HCT116 (cell line): ENCODE measurements at regions not wholly inside any gene's neighbourhood (a gene's known extent, or its start where the extent isn't known, plus 50 kb on each side); places are given as distances from the start of the nearest gene placed in this dataset.

Experiments used
- ATAC-seq: fragments of 200-7000 bp; cut with Tn5 transposase; 2 replicates; pipeline ENCODE4 v1.9.1; 2020; ENCODE audit warnings: mild to moderate bottlenecking, moderate library complexity
- BruUV-seq: library from RNA; stranded (reverse); fragments of 400-500 nt; replicated peaks from 2 replicates; lab custom pipeline; 2021; lab: Mats Ljungman, UMichigan
- CTCF ChIA-PET: fragments of 300-600 bp; sonication (Branson Sonifier 250); formaldehyde crosslinking; loops from one replicate; lab custom pipeline; 2021; ENCODE audit warnings: antibody characterized with exemption; lab: Charles Lee
- POLR2A ChIA-PET: fragments of 300-600, 350-600 bp; sonication (Branson Sonifier 250); formaldehyde crosslinking; loops from one replicate; lab custom pipeline; 2021; ENCODE audit warnings: antibody characterized with exemption; lab: Charles Lee
- RAD21 ChIA-PET, 2 experiments: fragments of 300-600 bp; sonication (Branson Sonifier 250); formaldehyde crosslinking; loops; one replicate each; lab custom pipeline; 2023; ENCODE audit warnings: low total read pairs in 2 of 2; ENCODE audit not compliant: uncharacterized antibody in 2 of 2, unreplicated experiment in 2 of 2, low non-redundant PET in 1 of 2; lab: Charles Lee
- DNase-seq: peaks from one replicate; pipeline ENCODE4 v3.0.0-alpha.2; 2010; ENCODE audit warnings: low read depth, low spot score
- H2AFZ ChIP-seq: fragments of 200-600 bp; shearing (Covaris generic), sonication (generic); 2 replicates; pipeline ENCODE4 v1.6.1; 2017; ENCODE audit warnings: low read depth, mixed run types, mixed read lengths, antibody characterized with exemption, low read length; ENCODE audit not compliant: poor library complexity, severe bottlenecking
- H3K27ac ChIP-seq: 2 replicates; pipeline ENCODE4 v1.5.1; 2012; ENCODE audit warnings: low read depth, low read length
- H3K27me3 ChIP-seq: fragments of 200-600 bp; sonication (generic); 2 replicates; pipeline ENCODE4 v1.6.1; 2016; ENCODE audit warnings: mixed run types, low read length, mixed read lengths; ENCODE audit not compliant: insufficient read depth
- H3K36me3 ChIP-seq, 2 experiments: fragments of 200-500 bp in 1 of 2; fragments of 200-600 bp in 1 of 2; sonication (Bioruptor generic) in 1 of 2; sonication (generic) in 1 of 2; 2 replicates each; pipeline versions ENCODE4 v1.5.1 to v1.6.1; 2014 to 2016; ENCODE audit warnings: low read length in 2 of 2, inconsistent platforms in 1 of 2, mixed read lengths in 1 of 2, mixed run types in 1 of 2; ENCODE audit not compliant: insufficient read depth in 2 of 2, control insufficient read depth in 1 of 2
- H3K4me1 ChIP-seq, 2 experiments: fragments of 200-600 bp in 1 of 2; sonication (generic) in 1 of 2; 2 replicates each; pipeline versions ENCODE4 v1.5.1 to v1.6.1; 2012 to 2017; ENCODE audit warnings: low read length in 2 of 2, inconsistent platforms in 1 of 2, mild to moderate bottlenecking in 1 of 2, mixed read lengths in 1 of 2, mixed run types in 1 of 2, moderate library complexity in 1 of 2; ENCODE audit not compliant: insufficient read depth in 2 of 2, control insufficient read depth in 1 of 2
- H3K4me2 ChIP-seq: fragments of 200-600 bp; sonication (generic); 2 replicates; pipeline ENCODE4 v1.6.1; 2017; ENCODE audit warnings: mixed run types, low read length, mixed read lengths
- H3K4me3 ChIP-seq, 2 experiments: fragments of 200-600 bp in 1 of 2; sonication (generic) in 1 of 2; replicated peaks in 1 of 2; 2 replicates each; pipeline ENCODE4 v1.5.1; 2011 to 2016; ENCODE audit warnings: low read length in 2 of 2, control low read depth in 1 of 2, low read depth in 1 of 2, mild to moderate bottlenecking in 1 of 2, mixed read lengths in 1 of 2, mixed run types in 1 of 2
- H3K79me2 ChIP-seq: fragments of 200-600 bp; sonication (generic); 2 replicates; pipeline ENCODE4 v1.6.1; 2017; ENCODE audit warnings: mild to moderate bottlenecking, mixed run types, low read length, moderate library complexity, mixed read lengths; ENCODE audit not compliant: insufficient read depth
- H3K9ac ChIP-seq: fragments of 200-600 bp; sonication (generic); 2 replicates; pipeline ENCODE4 v1.6.1; 2016; ENCODE audit warnings: low read length, mixed read lengths
- H3K9me2 ChIP-seq: fragments of 200-600 bp; sonication (generic), shearing (Covaris generic); 2 replicates; pipeline ENCODE4 v1.6.1; 2017; ENCODE audit warnings: mixed run types, mild to moderate bottlenecking, moderate library complexity; ENCODE audit not compliant: insufficient read depth
- H3K9me3 ChIP-seq, 2 experiments: fragments of 200-500 bp in 1 of 2; fragments of 200-600 bp in 1 of 2; sonication (Bioruptor generic) in 1 of 2; sonication (generic) in 1 of 2; 2 replicates each; pipeline ENCODE4 v1.6.1; 2014 to 2017; ENCODE audit warnings: low read length in 2 of 2, mixed read lengths in 2 of 2, inconsistent platforms in 1 of 2, low read depth in 1 of 2, mild to moderate bottlenecking in 1 of 2, mixed run types in 1 of 2, moderate library complexity in 1 of 2; ENCODE audit not compliant: control insufficient read depth in 1 of 2, insufficient read depth in 1 of 2
- H4K20me1 ChIP-seq: fragments of 200-600 bp; sonication (generic), shearing (Covaris generic); 2 replicates; pipeline ENCODE4 v1.6.1; 2017; ENCODE audit warnings: mixed run types, mild to moderate bottlenecking, moderate library complexity; ENCODE audit not compliant: insufficient read depth
- CBX3 ChIP-seq: IDR thresholded peaks from 2 replicates; pipeline ENCODE4 v1.6.1; 2012; ENCODE audit warnings: low read depth
- CEBPB ChIP-seq: IDR thresholded peaks from 2 replicates; pipeline ENCODE4 v1.6.1; 2012; ENCODE audit warnings: low read depth
- ELF1 ChIP-seq: IDR thresholded peaks from 2 replicates; pipeline ENCODE4 v1.6.1; 2012; ENCODE audit warnings: low read depth, borderline replicate concordance
- FOSL1 ChIP-seq: IDR thresholded peaks from 2 replicates; pipeline ENCODE4 v1.6.1; 2012; ENCODE audit warnings: low read depth
- JUND ChIP-seq: IDR thresholded peaks from 2 replicates; pipeline ENCODE4 v1.6.1; 2012
- POLR2AphosphoS5 ChIP-seq: IDR thresholded peaks from 2 replicates; pipeline ENCODE4 v1.6.1; 2011; ENCODE audit warnings: mild to moderate bottlenecking, low read depth, low read length, moderate library complexity
- RAD21 ChIP-seq: IDR thresholded peaks from 2 replicates; pipeline ENCODE4 v1.6.1; 2012; ENCODE audit warnings: low read depth, mild to moderate bottlenecking
- SIN3A ChIP-seq: IDR thresholded peaks from 2 replicates; pipeline ENCODE4 v1.6.1; 2012; ENCODE audit warnings: low read depth
- SP1 ChIP-seq: IDR thresholded peaks from 2 replicates; pipeline ENCODE4 v1.6.1; 2012; ENCODE audit warnings: low read depth
- SRF ChIP-seq: IDR thresholded peaks from 2 replicates; pipeline ENCODE4 v1.6.1; 2012; ENCODE audit warnings: low read depth
- TCF7L2 ChIP-seq: IDR thresholded peaks from 2 replicates; pipeline ENCODE4 v1.7.0; 2011; ENCODE audit warnings: borderline replicate concordance, inconsistent platforms; ENCODE audit not compliant: insufficient read depth, insufficient read length; ENCODE audit errors: extremely low read depth
- YY1 ChIP-seq: IDR thresholded peaks from 2 replicates; pipeline ENCODE4 v1.6.1; 2011; ENCODE audit warnings: low read length, low read depth, moderate library complexity, mild to moderate bottlenecking; ENCODE audit not compliant: insufficient replicate concordance; ENCODE audit errors: extremely low read depth
- ZFX ChIP-seq: fragments of 450-650 bp; IDR thresholded peaks from 2 replicates; pipeline ENCODE4 v1.6.1; 2017
- ZNF274 ChIP-seq: fragments of 200-500 bp; sonication (Bioruptor generic); IDR thresholded peaks from 2 replicates; pipeline ENCODE4 v1.6.1; 2014; ENCODE audit warnings: mild to moderate bottlenecking, low read depth, low read length, inconsistent platforms
- intact Hi-C: fragments of 100-400 bp; cut with micrococcal nuclease; formaldehyde crosslinking; loops from 2 replicates; pipeline ENCODE4 v1.10.0; 2022
- TF ChIP-seq, protein P1 (sequence below): IDR thresholded peaks from 2 replicates; pipeline ENCODE4 v1.6.1; 2012
- TF ChIP-seq, protein P2 (sequence below): IDR thresholded peaks from 2 replicates; pipeline ENCODE4 v1.6.1; 2012; ENCODE audit warnings: low read depth
- TF ChIP-seq, protein P3 (sequence below), 3 experiments: fragments of 200-600 bp in 1 of 3; sonication (generic) in 1 of 3; IDR thresholded peaks in 2 of 3; conservative IDR thresholded peaks in 1 of 3; 2 replicates each; pipeline ENCODE4 v1.5.1; 2012 to 2017; ENCODE audit warnings: low read depth in 2 of 3, low read length in 2 of 3, antibody characterized with exemption in 1 of 3, borderline replicate concordance in 1 of 3, control low read depth in 1 of 3, mild to moderate bottlenecking in 1 of 3, mixed read lengths in 1 of 3, mixed run types in 1 of 3, moderate library complexity in 1 of 3; ENCODE audit not compliant: insufficient read depth in 1 of 3
- TF ChIP-seq, protein P4 (sequence below): IDR thresholded peaks from 2 replicates; pipeline ENCODE4 v1.6.1; 2012
- TF ChIP-seq, protein P5 (sequence below): IDR thresholded peaks from 2 replicates; pipeline ENCODE4 v1.6.1; 2011; ENCODE audit warnings: mild to moderate bottlenecking, low read length, moderate library complexity; ENCODE audit not compliant: insufficient replicate concordance; ENCODE audit errors: extremely low read depth

DNA sequence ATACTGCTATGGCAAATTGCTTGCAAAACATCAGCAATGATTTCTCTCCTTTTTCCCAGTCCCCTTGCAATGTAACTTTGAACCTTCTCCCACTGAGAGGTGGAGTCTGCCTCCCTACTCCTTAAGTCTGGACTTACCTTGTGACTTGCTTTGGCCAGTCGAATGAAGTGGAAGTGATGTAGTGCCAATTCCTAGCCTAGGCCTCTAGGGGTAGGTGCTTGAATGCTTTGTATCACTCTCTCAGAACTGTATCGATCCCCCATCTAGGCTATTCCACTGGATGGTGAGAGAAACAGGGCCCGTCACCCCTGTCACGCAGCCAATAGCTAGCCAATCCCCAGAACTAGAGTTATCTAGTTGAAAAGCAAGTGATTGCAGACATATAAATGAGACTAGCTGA is 238.6 kb downstream of the BTBD3 start:
- no peak for ATAC-seq
- intact Hi-C loops: no loop called here
- Histone ChIP-seq H3K9ac (no peak overlapping the region), H3K9me3 (peaks cover 4 to 21% of the 10 kb centered on the region in 2 experiments; a peak in 2 of 4 replicates), H3K27me3 (no peaks in the 10 kb centered on the region), H3K4me1 (no peaks in the 10 kb centered on the region), H3K36me3 (no peaks in the 10 kb centered on the region), H4K20me1 (no peaks in the 10 kb centered on the region), H3K27ac (no peak overlapping the region), H3K4me2 (no peak overlapping the region), H2AFZ (no peak overlapping the region), H3K79me2 (no peaks in the 10 kb centered on the region), H3K4me3 (no peak overlapping the region), H3K9me2 (no peaks in the 10 kb centered on the region)
- TF ChIP-seq JUND (no peak), SRF (no peak), ZFX (no peak), FOSL1 (no peak), CBX3 (no peak), SP1 (no peak), POLR2AphosphoS5 (no peak), RAD21 (no peak), YY1 (no peak), TCF7L2 (no peak), CEBPB (no peak), SIN3A (no peak), ELF1 (no peak), ZNF274 (no peak)
- TF ChIP-seq, protein P1, sequence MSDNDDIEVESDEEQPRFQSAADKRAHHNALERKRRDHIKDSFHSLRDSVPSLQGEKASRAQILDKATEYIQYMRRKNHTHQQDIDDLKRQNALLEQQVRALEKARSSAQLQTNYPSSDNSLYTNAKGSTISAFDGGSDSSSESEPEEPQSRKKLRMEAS: no peak
- TF ChIP-seq, protein P2, sequence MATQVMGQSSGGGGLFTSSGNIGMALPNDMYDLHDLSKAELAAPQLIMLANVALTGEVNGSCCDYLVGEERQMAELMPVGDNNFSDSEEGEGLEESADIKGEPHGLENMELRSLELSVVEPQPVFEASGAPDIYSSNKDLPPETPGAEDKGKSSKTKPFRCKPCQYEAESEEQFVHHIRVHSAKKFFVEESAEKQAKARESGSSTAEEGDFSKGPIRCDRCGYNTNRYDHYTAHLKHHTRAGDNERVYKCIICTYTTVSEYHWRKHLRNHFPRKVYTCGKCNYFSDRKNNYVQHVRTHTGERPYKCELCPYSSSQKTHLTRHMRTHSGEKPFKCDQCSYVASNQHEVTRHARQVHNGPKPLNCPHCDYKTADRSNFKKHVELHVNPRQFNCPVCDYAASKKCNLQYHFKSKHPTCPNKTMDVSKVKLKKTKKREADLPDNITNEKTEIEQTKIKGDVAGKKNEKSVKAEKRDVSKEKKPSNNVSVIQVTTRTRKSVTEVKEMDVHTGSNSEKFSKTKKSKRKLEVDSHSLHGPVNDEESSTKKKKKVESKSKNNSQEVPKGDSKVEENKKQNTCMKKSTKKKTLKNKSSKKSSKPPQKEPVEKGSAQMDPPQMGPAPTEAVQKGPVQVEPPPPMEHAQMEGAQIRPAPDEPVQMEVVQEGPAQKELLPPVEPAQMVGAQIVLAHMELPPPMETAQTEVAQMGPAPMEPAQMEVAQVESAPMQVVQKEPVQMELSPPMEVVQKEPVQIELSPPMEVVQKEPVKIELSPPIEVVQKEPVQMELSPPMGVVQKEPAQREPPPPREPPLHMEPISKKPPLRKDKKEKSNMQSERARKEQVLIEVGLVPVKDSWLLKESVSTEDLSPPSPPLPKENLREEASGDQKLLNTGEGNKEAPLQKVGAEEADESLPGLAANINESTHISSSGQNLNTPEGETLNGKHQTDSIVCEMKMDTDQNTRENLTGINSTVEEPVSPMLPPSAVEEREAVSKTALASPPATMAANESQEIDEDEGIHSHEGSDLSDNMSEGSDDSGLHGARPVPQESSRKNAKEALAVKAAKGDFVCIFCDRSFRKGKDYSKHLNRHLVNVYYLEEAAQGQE: no peak
- TF ChIP-seq, protein P3, sequence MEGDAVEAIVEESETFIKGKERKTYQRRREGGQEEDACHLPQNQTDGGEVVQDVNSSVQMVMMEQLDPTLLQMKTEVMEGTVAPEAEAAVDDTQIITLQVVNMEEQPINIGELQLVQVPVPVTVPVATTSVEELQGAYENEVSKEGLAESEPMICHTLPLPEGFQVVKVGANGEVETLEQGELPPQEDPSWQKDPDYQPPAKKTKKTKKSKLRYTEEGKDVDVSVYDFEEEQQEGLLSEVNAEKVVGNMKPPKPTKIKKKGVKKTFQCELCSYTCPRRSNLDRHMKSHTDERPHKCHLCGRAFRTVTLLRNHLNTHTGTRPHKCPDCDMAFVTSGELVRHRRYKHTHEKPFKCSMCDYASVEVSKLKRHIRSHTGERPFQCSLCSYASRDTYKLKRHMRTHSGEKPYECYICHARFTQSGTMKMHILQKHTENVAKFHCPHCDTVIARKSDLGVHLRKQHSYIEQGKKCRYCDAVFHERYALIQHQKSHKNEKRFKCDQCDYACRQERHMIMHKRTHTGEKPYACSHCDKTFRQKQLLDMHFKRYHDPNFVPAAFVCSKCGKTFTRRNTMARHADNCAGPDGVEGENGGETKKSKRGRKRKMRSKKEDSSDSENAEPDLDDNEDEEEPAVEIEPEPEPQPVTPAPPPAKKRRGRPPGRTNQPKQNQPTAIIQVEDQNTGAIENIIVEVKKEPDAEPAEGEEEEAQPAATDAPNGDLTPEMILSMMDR (IDR thresholded peaks at IDR 0.05 in 2 of 3, conservative IDR thresholded peaks at IDR 0.05 in 1 of 3; ENCODE audit: borderline replicate concordance in 1 of 3, insufficient read depth in 1 of 3, low read depth in 2 of 3, low read length in 2 of 3): no peak
- TF ChIP-seq, protein P4, sequence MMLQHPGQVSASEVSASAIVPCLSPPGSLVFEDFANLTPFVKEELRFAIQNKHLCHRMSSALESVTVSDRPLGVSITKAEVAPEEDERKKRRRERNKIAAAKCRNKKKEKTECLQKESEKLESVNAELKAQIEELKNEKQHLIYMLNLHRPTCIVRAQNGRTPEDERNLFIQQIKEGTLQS: no peak
- TF ChIP-seq, protein P5, sequence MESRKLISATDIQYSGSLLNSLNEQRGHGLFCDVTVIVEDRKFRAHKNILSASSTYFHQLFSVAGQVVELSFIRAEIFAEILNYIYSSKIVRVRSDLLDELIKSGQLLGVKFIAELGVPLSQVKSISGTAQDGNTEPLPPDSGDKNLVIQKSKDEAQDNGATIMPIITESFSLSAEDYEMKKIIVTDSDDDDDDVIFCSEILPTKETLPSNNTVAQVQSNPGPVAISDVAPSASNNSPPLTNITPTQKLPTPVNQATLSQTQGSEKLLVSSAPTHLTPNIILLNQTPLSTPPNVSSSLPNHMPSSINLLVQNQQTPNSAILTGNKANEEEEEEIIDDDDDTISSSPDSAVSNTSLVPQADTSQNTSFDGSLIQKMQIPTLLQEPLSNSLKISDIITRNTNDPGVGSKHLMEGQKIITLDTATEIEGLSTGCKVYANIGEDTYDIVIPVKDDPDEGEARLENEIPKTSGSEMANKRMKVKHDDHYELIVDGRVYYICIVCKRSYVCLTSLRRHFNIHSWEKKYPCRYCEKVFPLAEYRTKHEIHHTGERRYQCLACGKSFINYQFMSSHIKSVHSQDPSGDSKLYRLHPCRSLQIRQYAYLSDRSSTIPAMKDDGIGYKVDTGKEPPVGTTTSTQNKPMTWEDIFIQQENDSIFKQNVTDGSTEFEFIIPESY: no peak
- CTCF ChIA-PET: no interaction called here
- no peak for DNase-seq
- POLR2A ChIA-PET: no interaction called here
- RAD21 ChIA-PET: no interaction called here
- BruUV-seq: no TSS peak
